GM23248 (cell line): ENCODE measurements at regions not wholly inside any gene's neighbourhood (a gene's known extent, or its start where the extent isn't known, plus 50 kb on each side); places are given as distances from the start of the nearest gene placed in this dataset.

Source experiments
- EZH2 ChIP-seq: fragments of 200-600 bp; sonication (generic); IDR thresholded peaks from 2 replicates; pipeline ENCODE4 v1.6.1; 2018; ENCODE audit warnings: antibody characterized with exemption, mild to moderate bottlenecking; ENCODE audit not compliant: insufficient read depth, poor library complexity, severe bottlenecking
- EZH2phosphoT487 ChIP-seq: fragments of 200-600 bp; sonication (generic); IDR thresholded peaks from 2 replicates; pipeline ENCODE4 v1.6.1; 2018; ENCODE audit warnings: antibody characterized with exemption, moderate library complexity, mild to moderate bottlenecking, low read depth; ENCODE audit not compliant: insufficient read depth

DNA sequence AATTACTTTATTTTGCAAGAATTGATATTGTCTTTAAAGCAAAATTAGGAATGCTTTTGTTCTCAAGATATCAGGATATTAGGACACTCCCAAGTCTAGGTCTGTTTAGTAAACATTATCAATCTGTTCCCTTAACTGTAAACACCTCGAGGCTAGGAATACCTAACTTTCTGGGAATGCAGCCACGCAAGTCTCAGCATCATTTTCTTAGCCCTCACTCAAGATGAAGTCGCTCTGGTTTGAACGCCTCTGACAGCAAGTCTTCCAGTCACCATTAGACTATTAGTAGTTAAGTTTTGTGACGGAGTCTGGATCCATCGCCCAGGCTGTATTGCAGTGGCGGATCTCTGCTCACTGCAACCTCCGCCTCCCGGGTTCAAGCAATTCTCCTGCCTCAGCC is 128.0 kb upstream of the MYO3A start:
- TF ChIP-seq EZH2 (no peak), EZH2phosphoT487 (no peak)
